DOHH2 (cell line): ENCODE measurements at regions not wholly inside any gene's neighbourhood (a gene's known extent, or its start where the extent isn't known, plus 50 kb on each side); places are given as distances from the start of the nearest gene placed in this dataset.

Experiments used
- H3F3A ChIP-seq: fragments of 200-600 bp; sonication (generic), shearing (Covaris generic); 2 replicates; pipeline ENCODE4 v1.6.0; 2016; ENCODE audit warnings: antibody characterized with exemption, mild to moderate bottlenecking; ENCODE audit not compliant: control insufficient read depth, insufficient read depth
- H3K27ac ChIP-seq: fragments of 200-600 bp; sonication (generic); 2 replicates; pipeline ENCODE4 v1.5.1; 2014; ENCODE audit warnings: low read depth, mild to moderate bottlenecking, low read length, moderate library complexity
- H3K27me3 ChIP-seq: fragments of 200-600 bp; sonication (generic); 2 replicates; pipeline ENCODE4 v1.6.1; 2014; ENCODE audit warnings: mild to moderate bottlenecking, low read length, mixed read lengths; ENCODE audit not compliant: control insufficient read depth
- H3K36me3 ChIP-seq: fragments of 200-600 bp; sonication (generic); 2 replicates; pipeline ENCODE4 v1.6.1; 2014; ENCODE audit warnings: mild to moderate bottlenecking, low read length, moderate library complexity, mixed read lengths; ENCODE audit not compliant: control insufficient read depth
- H3K4me1 ChIP-seq: fragments of 200-600 bp; sonication (generic); 2 replicates; pipeline ENCODE4 v1.6.1; 2014; ENCODE audit warnings: mild to moderate bottlenecking, low read length, mixed read lengths; ENCODE audit not compliant: control insufficient read depth
- H3K4me2 ChIP-seq: fragments of 200-600 bp; sonication (generic); 2 replicates; pipeline ENCODE4 v1.6.0; 2014; ENCODE audit warnings: mild to moderate bottlenecking, low read length, moderate library complexity
- H3K4me3 ChIP-seq: fragments of 200-600 bp; sonication (generic); 2 replicates; pipeline ENCODE4 v1.5.1; 2014; ENCODE audit warnings: mild to moderate bottlenecking, low read length, mixed read lengths
- H3K79me2 ChIP-seq: fragments of 200-600 bp; sonication (generic); 2 replicates; pipeline ENCODE4 v1.6.1; 2014; ENCODE audit warnings: mild to moderate bottlenecking, low read length, mixed read lengths; ENCODE audit not compliant: control insufficient read depth
- H3K9me2 ChIP-seq: fragments of 200-600 bp; sonication (generic); replicated peaks from 2 replicates; pipeline ENCODE4 v1.6.1; 2014; ENCODE audit warnings: mild to moderate bottlenecking, low read length, mixed read lengths; ENCODE audit not compliant: control insufficient read depth
- H3K9me3 ChIP-seq: fragments of 200-600 bp; sonication (generic); 2 replicates; pipeline ENCODE4 v1.6.1; 2014; ENCODE audit warnings: antibody characterized with exemption, low read length, mixed read lengths; ENCODE audit not compliant: control insufficient read depth, insufficient read depth
- H4K20me1 ChIP-seq: fragments of 200-600 bp; sonication (generic); 2 replicates; pipeline ENCODE4 v1.6.0; 2014; ENCODE audit warnings: low read depth, mild to moderate bottlenecking, antibody characterized with exemption, low read length, moderate library complexity; ENCODE audit not compliant: control insufficient read depth, insufficient read depth
- EZH2phosphoT487 ChIP-seq: fragments of 200-600 bp; sonication (generic); IDR thresholded peaks from 2 replicates; pipeline ENCODE4 v1.6.1; 2017; ENCODE audit warnings: borderline replicate concordance, mild to moderate bottlenecking, antibody characterized with exemption, low read length, moderate library complexity, mixed read lengths
- TF ChIP-seq, protein P1 (sequence below): fragments of 200-600 bp; sonication (generic); IDR thresholded peaks from one replicate; pipeline ENCODE4 v1.5.1; 2014; ENCODE audit warnings: antibody characterized with exemption, mild to moderate bottlenecking, low read depth, low read length; ENCODE audit not compliant: poor library complexity, severe bottlenecking

- Histone ChIP-seq H3K36me3 (no peaks in the 10 kb centered on the region), H3K9me2 (no peaks in the 10 kb centered on the region), H3F3A (no peaks in the 10 kb centered on the region), H3K4me3 (no peak overlapping the region), H3K27ac (no peak overlapping the region), H4K20me1 (no peaks in the 10 kb centered on the region), H3K27me3 (no peaks in the 10 kb centered on the region), H3K4me1 (no peaks in the 10 kb centered on the region), H3K9me3 (no peaks in the 10 kb centered on the region), H3K79me2 (no peaks in the 10 kb centered on the region), H3K4me2 (no peak overlapping the region)
- TF ChIP-seq, protein P1, sequence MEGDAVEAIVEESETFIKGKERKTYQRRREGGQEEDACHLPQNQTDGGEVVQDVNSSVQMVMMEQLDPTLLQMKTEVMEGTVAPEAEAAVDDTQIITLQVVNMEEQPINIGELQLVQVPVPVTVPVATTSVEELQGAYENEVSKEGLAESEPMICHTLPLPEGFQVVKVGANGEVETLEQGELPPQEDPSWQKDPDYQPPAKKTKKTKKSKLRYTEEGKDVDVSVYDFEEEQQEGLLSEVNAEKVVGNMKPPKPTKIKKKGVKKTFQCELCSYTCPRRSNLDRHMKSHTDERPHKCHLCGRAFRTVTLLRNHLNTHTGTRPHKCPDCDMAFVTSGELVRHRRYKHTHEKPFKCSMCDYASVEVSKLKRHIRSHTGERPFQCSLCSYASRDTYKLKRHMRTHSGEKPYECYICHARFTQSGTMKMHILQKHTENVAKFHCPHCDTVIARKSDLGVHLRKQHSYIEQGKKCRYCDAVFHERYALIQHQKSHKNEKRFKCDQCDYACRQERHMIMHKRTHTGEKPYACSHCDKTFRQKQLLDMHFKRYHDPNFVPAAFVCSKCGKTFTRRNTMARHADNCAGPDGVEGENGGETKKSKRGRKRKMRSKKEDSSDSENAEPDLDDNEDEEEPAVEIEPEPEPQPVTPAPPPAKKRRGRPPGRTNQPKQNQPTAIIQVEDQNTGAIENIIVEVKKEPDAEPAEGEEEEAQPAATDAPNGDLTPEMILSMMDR, result no peak
- TF ChIP-seq EZH2phosphoT487, result no peak
These were observed 256.4 kb upstream of the GRID2 start for GRCh38 chr4:92047209-92047875.

GRCh38 chr4:92050875-92051274, 252.9 kb upstream of the GRID2 start:
- no peaks in the 10 kb centered on the region for H3K9me2 ChIP-seq
- no peaks in the 10 kb centered on the region for H3K4me1 ChIP-seq
- H3K27ac ChIP-seq, result no peak overlapping the region
- TF ChIP-seq, protein P1, result no peak
- TF ChIP-seq EZH2phosphoT487, result no peak
- no peaks in the 10 kb centered on the region for H3K9me3 ChIP-seq
- H3K36me3 ChIP-seq, result no peaks in the 10 kb centered on the region
- H4K20me1 ChIP-seq, result no peaks in the 10 kb centered on the region
- H3F3A ChIP-seq, result no peaks in the 10 kb centered on the region
- no peaks in the 10 kb centered on the region for H3K27me3 ChIP-seq
- H3K4me2 ChIP-seq, result no peak overlapping the region
- H3K4me3 ChIP-seq, result no peak overlapping the region
- no peaks in the 10 kb centered on the region for H3K79me2 ChIP-seq

- Histone ChIP-seq H3K27me3 (no peaks in the 10 kb centered on the region), H3K36me3 (no peaks in the 10 kb centered on the region), H3K4me3 (no peak overlapping the region), H3K79me2 (no peaks in the 10 kb centered on the region), H3K27ac (no peak overlapping the region), H3K9me2 (no peaks in the 10 kb centered on the region), H3K9me3 (no peaks in the 10 kb centered on the region; the same call in 1 of the 2 replicates), H3K4me1 (no peaks in the 10 kb centered on the region), H3K4me2 (no peak overlapping the region), H3F3A (no peaks in the 10 kb centered on the region), H4K20me1 (no peaks in the 10 kb centered on the region)
- TF ChIP-seq EZH2phosphoT487, result no peak
- TF ChIP-seq, protein P1, result no peak
These were observed 244.2 kb upstream of the GRID2 start for GRCh38 chr4:92059615-92060014.
